Astrocyte (in vitro differentiated cells and primary cell): ENCODE measurements at regions not wholly inside any gene's neighbourhood (a gene's known extent, or its start where the extent isn't known, plus 50 kb on each side); places are given as distances from the start of the nearest gene placed in this dataset.

Experiments used
- DNase-seq: peaks from one replicate; pipeline ENCODE4 v3.0.0-alpha.2; 2010; ENCODE audit warnings: low read depth
- FAIRE-seq: peaks from 2 replicates; lab custom pipeline; 2011; peaks lifted over from hg19 to GRCh38; lab: Jason Lieb, UNC
- H2AFZ ChIP-seq: 2 replicates; pipeline ENCODE4 v1.6.0; 2012; ENCODE audit warnings: low read depth, low read length, inconsistent platforms
- H3K27ac ChIP-seq: 2 replicates; pipeline ENCODE4 v1.5.1; 2011; ENCODE audit warnings: low read depth, low read length, inconsistent platforms
- H3K27me3 ChIP-seq: 2 replicates; pipeline ENCODE4 v1.6.0; 2011; ENCODE audit warnings: low read length, inconsistent platforms; ENCODE audit not compliant: insufficient read depth
- H3K36me3 ChIP-seq: 2 replicates; pipeline ENCODE4 v1.5.1; 2011; ENCODE audit warnings: low read length, inconsistent platforms; ENCODE audit not compliant: insufficient read depth
- H3K4me1 ChIP-seq: 2 replicates; pipeline ENCODE4 v1.5.1; 2011; ENCODE audit warnings: low read length, inconsistent platforms; ENCODE audit not compliant: insufficient read depth
- H3K4me2 ChIP-seq: 2 replicates; pipeline ENCODE4 v1.6.0; 2012; ENCODE audit warnings: low read length, inconsistent platforms
- H3K4me3 ChIP-seq: 2 replicates; pipeline ENCODE4 v1.5.1; 2011; ENCODE audit warnings: low read depth, mild to moderate bottlenecking, low read length, inconsistent platforms; ENCODE audit not compliant: insufficient read depth
- H3K79me2 ChIP-seq: 2 replicates; pipeline ENCODE4 v1.6.0; 2012; ENCODE audit warnings: mild to moderate bottlenecking, low read length, inconsistent platforms; ENCODE audit not compliant: insufficient read depth
- H3K9ac ChIP-seq: 2 replicates; pipeline ENCODE4 v1.6.0; 2012; ENCODE audit warnings: mild to moderate bottlenecking, low read length, inconsistent platforms
- H3K9me3 ChIP-seq: 2 replicates; pipeline ENCODE4 v1.5.1; 2012; ENCODE audit warnings: low read depth, mild to moderate bottlenecking, low read length, inconsistent platforms; ENCODE audit not compliant: insufficient read depth
- H4K20me1 ChIP-seq: 2 replicates; pipeline ENCODE4 v1.6.0; 2012; ENCODE audit warnings: low read length, inconsistent platforms; ENCODE audit not compliant: insufficient read depth
- H3K27ac Mint-ChIP-seq: one replicate; pipeline ENCODE4 v1.8.0; 2021; ENCODE audit warnings: mild to moderate bottlenecking, mixed read lengths; ENCODE audit not compliant: unreplicated experiment
- H3K27me3 Mint-ChIP-seq: one replicate; pipeline ENCODE4 v1.8.0; 2021; ENCODE audit warnings: low read depth, mixed read lengths; ENCODE audit not compliant: unreplicated experiment
- H3K36me3 Mint-ChIP-seq: one replicate; pipeline ENCODE4 v1.8.0; 2021; ENCODE audit warnings: low read depth, mixed read lengths; ENCODE audit not compliant: unreplicated experiment
- H3K4me1 Mint-ChIP-seq: one replicate; pipeline ENCODE4 v1.8.0; 2021; ENCODE audit warnings: low read depth, mixed read lengths; ENCODE audit not compliant: unreplicated experiment
- H3K4me3 Mint-ChIP-seq: one replicate; pipeline ENCODE4 v1.8.0; 2021; ENCODE audit warnings: mild to moderate bottlenecking, moderate library complexity, mixed read lengths; ENCODE audit not compliant: unreplicated experiment
- H3K9me3 Mint-ChIP-seq: one replicate; pipeline ENCODE4 v1.8.0; 2021; ENCODE audit warnings: mild to moderate bottlenecking, mixed read lengths; ENCODE audit not compliant: unreplicated experiment
- EZH2 ChIP-seq: IDR thresholded peaks from 2 replicates; pipeline ENCODE4 v1.6.1; 2012; ENCODE audit warnings: mild to moderate bottlenecking, low read length, inconsistent platforms; ENCODE audit not compliant: insufficient read depth
- TF ChIP-seq, protein P1 (sequence below): IDR thresholded peaks from 2 replicates; pipeline ENCODE4 v1.5.1; 2011; ENCODE audit warnings: low read depth, mild to moderate bottlenecking, inconsistent platforms, low read length, moderate library complexity; ENCODE audit not compliant: insufficient read depth

DNA sequence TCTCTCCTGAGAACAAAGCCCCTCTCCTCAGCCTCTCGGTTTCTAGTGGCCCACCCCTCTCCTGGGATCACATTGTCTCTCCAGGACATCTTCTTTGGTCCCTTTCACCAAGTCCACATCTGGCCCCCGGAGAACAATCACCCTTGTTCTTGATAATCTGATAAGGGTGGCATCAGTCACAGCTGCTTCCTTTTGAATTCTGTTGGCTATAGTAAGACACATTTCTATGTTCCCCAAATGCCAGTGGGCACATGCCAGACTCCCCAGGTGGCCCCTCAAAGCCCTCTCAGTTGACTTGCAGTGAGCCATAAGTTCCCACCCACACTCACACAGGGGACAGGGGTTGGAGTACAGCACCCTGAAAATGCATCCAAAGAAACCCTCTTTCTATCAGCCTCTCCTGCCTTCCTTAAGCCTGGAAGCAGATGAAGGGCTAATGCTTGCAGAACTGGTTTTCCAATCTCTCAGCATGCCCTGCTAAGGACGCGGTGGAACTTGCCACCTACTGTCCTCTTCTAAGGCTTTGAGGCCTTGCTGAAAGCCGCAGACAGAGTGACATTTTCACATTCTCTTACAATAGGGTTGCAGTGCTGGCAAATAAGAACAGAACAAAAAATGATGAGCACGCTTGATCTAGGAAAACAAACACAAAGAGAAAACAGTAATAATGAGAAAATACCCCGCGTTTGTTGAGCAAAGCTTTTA, 101.3 kb upstream of the SLCO3A1 start:
- Histone ChIP-seq H4K20me1 (no peaks in the 10 kb centered on the region), H3K27me3 (no peaks in the 10 kb centered on the region), H3K4me2 (no peak overlapping the region), H3K27ac (no peak overlapping the region), H3K4me1 (no peaks in the 10 kb centered on the region), H3K9me3 (peaks cover 5% of the 10 kb centered on the region), H3K9ac (no peak overlapping the region), H3K36me3 (no peaks in the 10 kb centered on the region), H3K4me3 (no peak overlapping the region), H2AFZ (no peak overlapping the region), H3K79me2 (no peaks in the 10 kb centered on the region)
- Mint-ChIP-seq H3K4me1 (no peaks in the 10 kb centered on the region), H3K27ac (no peak overlapping the region), H3K9me3 (peaks cover 3% of the 10 kb centered on the region), H3K27me3 (no peaks in the 10 kb centered on the region), H3K36me3 (no peaks in the 10 kb centered on the region), H3K4me3 (no peak overlapping the region)
- DNase-seq (no peak), FAIRE-seq (no peak)
- TF ChIP-seq, protein P1, sequence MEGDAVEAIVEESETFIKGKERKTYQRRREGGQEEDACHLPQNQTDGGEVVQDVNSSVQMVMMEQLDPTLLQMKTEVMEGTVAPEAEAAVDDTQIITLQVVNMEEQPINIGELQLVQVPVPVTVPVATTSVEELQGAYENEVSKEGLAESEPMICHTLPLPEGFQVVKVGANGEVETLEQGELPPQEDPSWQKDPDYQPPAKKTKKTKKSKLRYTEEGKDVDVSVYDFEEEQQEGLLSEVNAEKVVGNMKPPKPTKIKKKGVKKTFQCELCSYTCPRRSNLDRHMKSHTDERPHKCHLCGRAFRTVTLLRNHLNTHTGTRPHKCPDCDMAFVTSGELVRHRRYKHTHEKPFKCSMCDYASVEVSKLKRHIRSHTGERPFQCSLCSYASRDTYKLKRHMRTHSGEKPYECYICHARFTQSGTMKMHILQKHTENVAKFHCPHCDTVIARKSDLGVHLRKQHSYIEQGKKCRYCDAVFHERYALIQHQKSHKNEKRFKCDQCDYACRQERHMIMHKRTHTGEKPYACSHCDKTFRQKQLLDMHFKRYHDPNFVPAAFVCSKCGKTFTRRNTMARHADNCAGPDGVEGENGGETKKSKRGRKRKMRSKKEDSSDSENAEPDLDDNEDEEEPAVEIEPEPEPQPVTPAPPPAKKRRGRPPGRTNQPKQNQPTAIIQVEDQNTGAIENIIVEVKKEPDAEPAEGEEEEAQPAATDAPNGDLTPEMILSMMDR = no peak
- TF ChIP-seq EZH2 = no peak

DNA sequence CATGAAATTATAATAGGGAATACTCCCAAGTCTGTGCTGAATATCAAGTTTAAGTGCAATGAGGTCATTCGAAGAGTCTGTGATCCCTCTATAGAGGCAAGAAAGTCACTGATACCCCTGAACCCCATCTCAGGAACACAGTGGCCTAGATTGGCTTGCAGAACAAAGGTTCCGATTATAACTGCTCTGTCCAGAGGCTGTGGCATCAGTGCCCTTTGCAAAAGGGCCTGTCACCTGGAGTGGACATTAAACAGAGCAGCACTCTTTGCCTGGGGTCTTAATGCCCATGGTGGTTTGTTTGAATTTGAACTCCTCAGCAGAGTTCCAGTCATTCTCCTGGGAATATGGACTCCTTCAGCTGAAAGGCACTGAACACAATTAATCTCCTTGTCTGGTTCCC, 93.9 kb upstream of the SLCO3A1 start:
- Mint-ChIP-seq H3K4me1 (no peaks in the 10 kb centered on the region), H3K36me3 (no peaks in the 10 kb centered on the region), H3K4me3 (no peak overlapping the region), H3K27ac (no peak overlapping the region), H3K9me3 (no peaks in the 10 kb centered on the region), H3K27me3 (peaks cover 7% of the 10 kb centered on the region)
- Histone ChIP-seq H3K27ac (no peak overlapping the region), H2AFZ (no peak overlapping the region), H4K20me1 (no peaks in the 10 kb centered on the region), H3K9me3 (no peaks in the 10 kb centered on the region), H3K4me2 (no peak overlapping the region), H3K4me1 (no peaks in the 10 kb centered on the region), H3K4me3 (no peak overlapping the region), H3K9ac (no peak overlapping the region), H3K79me2 (no peaks in the 10 kb centered on the region), H3K36me3 (no peaks in the 10 kb centered on the region), H3K27me3 (no peaks in the 10 kb centered on the region)
- FAIRE-seq (no peak), DNase-seq (no peak)
- TF ChIP-seq, protein P1 = no peak
- TF ChIP-seq EZH2 = no peak

DNA sequence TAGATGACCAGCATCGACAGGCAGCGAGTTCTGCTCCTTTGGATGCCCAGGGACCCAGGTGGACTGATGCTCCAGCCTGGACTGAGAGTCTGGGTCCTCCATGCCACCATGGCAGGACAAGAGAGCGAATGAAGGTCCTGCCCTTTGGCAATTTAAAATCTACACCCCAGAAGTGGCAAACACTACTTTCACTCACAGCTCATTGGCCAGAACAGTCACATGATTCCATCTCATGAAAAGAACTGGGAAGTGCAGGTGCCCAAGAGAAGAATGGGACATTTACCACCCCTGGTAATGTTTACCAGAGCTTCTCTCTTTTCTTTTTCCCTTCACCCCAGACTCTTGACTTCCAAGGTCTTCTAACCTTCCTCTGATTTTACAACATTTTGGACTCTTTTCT, 87.8 kb upstream of the SLCO3A1 start:
- H3K36me3 ChIP-seq = no peaks in the 10 kb centered on the region
- Mint-ChIP-seq H3K36me3 (no peaks in the 10 kb centered on the region), H3K4me3 (no peak overlapping the region), H3K27me3 (peaks cover 4% of the 10 kb centered on the region), H3K4me1 (no peaks in the 10 kb centered on the region), H3K9me3 (no peaks in the 10 kb centered on the region), H3K27ac (no peak overlapping the region)
- no peaks in the 10 kb centered on the region for H3K4me1 ChIP-seq
- H2AFZ ChIP-seq = no peak overlapping the region
- H3K9ac ChIP-seq = no peak overlapping the region
- H4K20me1 ChIP-seq = no peaks in the 10 kb centered on the region
- TF ChIP-seq EZH2 = no peak
- TF ChIP-seq, protein P1 = no peak
- H3K4me2 ChIP-seq = no peak overlapping the region
- no peaks in the 10 kb centered on the region for H3K79me2 ChIP-seq
- H3K27me3 ChIP-seq = no peaks in the 10 kb centered on the region
- FAIRE-seq = no peak
- peaks cover 3% of the 10 kb centered on the region for H3K9me3 ChIP-seq
- no peak overlapping the region for H3K27ac ChIP-seq
- no peak overlapping the region for H3K4me3 ChIP-seq
- DNase-seq = no peak
